SK-N-SH (cell line): ENCODE measurements at regions not wholly inside any gene's neighbourhood (a gene's known extent, or its start where the extent isn't known, plus 50 kb on each side); places are given as distances from the start of the nearest gene placed in this dataset.

Experiments used
- CTCF ChIA-PET: fragments of 300-600, 350-600 bp; formaldehyde crosslinking; extraction: SDS; loops from one replicate; lab custom pipeline; 2021; lab: Yijun Ruan, JAX
- POLR2A ChIA-PET: fragments of 350-600 bp; sonication (Branson Sonifier 250); formaldehyde crosslinking; extraction: SDS; loops from one replicate; lab custom pipeline; 2020; ENCODE audit warnings: antibody characterized with exemption, inconsistent platforms; lab: Yijun Ruan, JAX
- DNase-seq: peaks from one replicate; pipeline ENCODE4 v3.0.0; 2012
- H2AFZ ChIP-seq: fragments of 200-600 bp; sonication (generic); 2 replicates; pipeline ENCODE4 v1.8.1; 2016; ENCODE audit warnings: antibody characterized with exemption, mild to moderate bottlenecking, low read depth
- H3F3A ChIP-seq: fragments of 200-600 bp; sonication (generic); replicated peaks from 2 replicates; pipeline ENCODE3; 2016; ENCODE audit warnings: antibody characterized with exemption, mild to moderate bottlenecking; ENCODE audit not compliant: insufficient read depth
- H3K27ac ChIP-seq, 2 experiments: fragments of 200-500 bp in 1 of 2; fragments of 200-600 bp in 1 of 2; sonication (Bioruptor generic) in 1 of 2; sonication (generic), shearing (Covaris generic) in 1 of 2; 2 replicates each; pipeline versions ENCODE4 v1.5.1 to v1.6.1; 2014 to 2016; ENCODE audit warnings: low read depth in 2 of 2, inconsistent platforms in 1 of 2, low read length in 1 of 2, mild to moderate bottlenecking in 1 of 2, mixed read lengths in 1 of 2
- H3K27me3 ChIP-seq: fragments of 200-600 bp; sonication (generic), shearing (Covaris generic); 2 replicates; pipeline ENCODE4 v1.6.1; 2016; ENCODE audit warnings: mixed run types; ENCODE audit not compliant: insufficient read depth
- H3K36me3 ChIP-seq, 2 experiments: fragments of 200-500 bp in 1 of 2; fragments of 200-600 bp in 1 of 2; sonication (Bioruptor generic) in 1 of 2; sonication (generic) in 1 of 2; replicated peaks in 1 of 2; 2 replicates each; pipeline versions ENCODE3 to v1.5.1; 2014 to 2016; ENCODE audit warnings: low read length in 1 of 2, mild to moderate bottlenecking in 1 of 2; ENCODE audit not compliant: insufficient read depth in 2 of 2, control insufficient read depth in 1 of 2
- H3K4me1 ChIP-seq, 2 experiments: fragments of 200-500 bp in 1 of 2; fragments of 200-600 bp in 1 of 2; sonication (Bioruptor generic) in 1 of 2; sonication (generic), shearing (Covaris generic) in 1 of 2; 2 replicates each; pipeline versions ENCODE4 v1.5.1 to v1.6.1; 2014 to 2016; ENCODE audit warnings: low read depth in 1 of 2, low read length in 1 of 2, mixed run types in 1 of 2; ENCODE audit not compliant: insufficient read depth in 2 of 2, control insufficient read depth in 1 of 2
- H3K4me2 ChIP-seq: fragments of 200-600 bp; sonication (generic), shearing (Covaris generic); 2 replicates; pipeline ENCODE4 v1.6.1; 2017; ENCODE audit warnings: mixed run types
- H3K4me3 ChIP-seq, 2 experiments: fragments of 200-500 bp in 1 of 2; fragments of 200-600 bp in 1 of 2; sonication (Bioruptor generic) in 1 of 2; sonication (generic), shearing (Covaris generic) in 1 of 2; 2 replicates each; pipeline versions ENCODE4 v1.5.1 to v1.8.1; 2014 to 2016; ENCODE audit warnings: low read depth in 2 of 2, inconsistent platforms in 1 of 2, low read length in 1 of 2, mild to moderate bottlenecking in 1 of 2, mixed read lengths in 1 of 2, moderate library complexity in 1 of 2
- H3K79me2 ChIP-seq: fragments of 200-600 bp; sonication (generic); 2 replicates; pipeline ENCODE4 v1.8.1; 2017; ENCODE audit warnings: mild to moderate bottlenecking; ENCODE audit not compliant: insufficient read depth
- H3K9ac ChIP-seq: fragments of 200-600 bp; sonication (generic); 2 replicates; pipeline ENCODE4 v1.6.1; 2017; ENCODE audit warnings: mixed run types
- H3K9me2 ChIP-seq: fragments of 200-600 bp; sonication (generic); 2 replicates; pipeline ENCODE4 v1.6.1; 2017; ENCODE audit warnings: mixed run types
- H3K9me3 ChIP-seq: fragments of 200-600 bp; sonication (generic); 2 replicates; pipeline ENCODE4 v1.6.1; 2017; ENCODE audit warnings: mixed run types, mild to moderate bottlenecking, moderate library complexity
- H4K20me1 ChIP-seq: fragments of 200-600 bp; sonication (generic); 2 replicates; pipeline ENCODE4 v1.6.1; 2017; ENCODE audit warnings: mild to moderate bottlenecking, mixed run types; ENCODE audit not compliant: insufficient read depth
- CHD2 ChIP-seq: fragments of 150-350 bp; IDR thresholded peaks from 2 replicates; pipeline ENCODE4 v1.6.1; 2018; ENCODE audit warnings: low read length; ENCODE audit not compliant: partially characterized antibody
- CTCF ChIP-seq: fragments of 200-600 bp; sonication (generic); IDR thresholded peaks from 2 replicates; pipeline ENCODE4 v1.6.1; 2017; ENCODE audit warnings: antibody characterized with exemption, mild to moderate bottlenecking, moderate library complexity
- ELF1 ChIP-seq: IDR thresholded peaks from 2 replicates; pipeline ENCODE4 v1.4.0; 2012
- EP300 ChIP-seq, 2 experiments: IDR thresholded peaks; 2 replicates each; pipeline versions ENCODE4 v1.4.0 to v1.6.1; 2012; ENCODE audit warnings: borderline replicate concordance in 1 of 2, low read depth in 1 of 2, low read length in 1 of 2
- FOXJ3 ChIP-seq: sonication (generic); formaldehyde crosslinking; IDR thresholded peaks from 2 replicates; pipeline ENCODE4 v1.5.1; 2020; ENCODE audit warnings: mild to moderate bottlenecking, missing genetic modification reagents
- GABPA ChIP-seq: IDR thresholded peaks from 2 replicates; pipeline ENCODE4 v1.4.0; 2012; ENCODE audit warnings: low read depth, mild to moderate bottlenecking
- GATA2 ChIP-seq: sonication (generic); formaldehyde crosslinking; IDR thresholded peaks from 2 replicates; pipeline ENCODE4 v1.5.0; 2020; ENCODE audit warnings: mild to moderate bottlenecking, missing genetic modification reagents
- JUND ChIP-seq: IDR thresholded peaks from 2 replicates; pipeline ENCODE4 v1.4.0; 2012
- MEF2A ChIP-seq: IDR thresholded peaks from 2 replicates; pipeline ENCODE4 v1.4.0; 2012; ENCODE audit warnings: low read depth, borderline replicate concordance
- RAD21 ChIP-seq: IDR thresholded peaks from 2 replicates; pipeline ENCODE4 v1.6.1; 2012; ENCODE audit warnings: mild to moderate bottlenecking, low read length
- RCOR1 ChIP-seq: fragments of 150-350 bp; IDR thresholded peaks from 2 replicates; pipeline ENCODE4 v1.6.1; 2017; ENCODE audit warnings: antibody characterized with exemption, low read length
- REST ChIP-seq: IDR thresholded peaks from 2 replicates; pipeline ENCODE4 v1.6.1; 2012; ENCODE audit warnings: mild to moderate bottlenecking, low read depth, low read length, moderate library complexity
- RFX5 ChIP-seq: IDR thresholded peaks from 2 replicates; pipeline ENCODE4 v1.6.1; 2012; ENCODE audit warnings: mild to moderate bottlenecking, improper control_type of control experiment, low read length
- RXRA ChIP-seq: IDR thresholded peaks from 2 replicates; pipeline ENCODE4 v1.4.0; 2012; ENCODE audit warnings: low read depth, mild to moderate bottlenecking, borderline replicate concordance
- TCF12 ChIP-seq: IDR thresholded peaks from 2 replicates; pipeline ENCODE4 v1.4.0; 2012
- USF2 ChIP-seq: fragments of 150-350 bp; IDR thresholded peaks from 2 replicates; pipeline ENCODE4 v1.6.1; 2017; ENCODE audit warnings: antibody characterized with exemption, low read length, low read depth, borderline replicate concordance
- ZBTB33 ChIP-seq: IDR thresholded peaks from 2 replicates; pipeline ENCODE4 v1.4.0; 2012; ENCODE audit warnings: low read depth, borderline replicate concordance
- WGBS: methylation state at CpG from one replicate; pipeline ENCODE4 v1.1.6; 2017; ENCODE audit warnings: low lambda C conversion rate; 5-methylcytosine and 5-hydroxymethylcytosine counted together

GRCh38 chr13:73136776-73137175, 78.0 kb downstream of the KLF5 start:
- TF ChIP-seq CHD2 (no peak), ZBTB33 (no peak), JUND (no peak), RFX5 (no peak), CTCF (no peak)
- Histone ChIP-seq H3K4me1 (peaks cover 0 to 3% of the 10 kb centered on the region in 2 experiments; a peak in 1 of 4 replicates), H3K79me2 (no peaks in the 10 kb centered on the region), H2AFZ (no peak overlapping the region), H3K27me3 (no peaks in the 10 kb centered on the region), H3K27ac (no peak overlapping the region), H3K9ac (no peak overlapping the region), H4K20me1 (no peaks in the 10 kb centered on the region), H3K9me3 (no peaks in the 10 kb centered on the region), H3K4me3 (no peak overlapping the region), H3F3A (no peaks in the 10 kb centered on the region), H3K4me2 (no peak overlapping the region), H3K36me3 (no peaks in the 10 kb centered on the region), H3K9me2 (no peaks in the 10 kb centered on the region)
- no peak for DNase-seq
- 82% methylated on average over 1 of the region's 2 CpGs for WGBS
- POLR2A ChIA-PET: no interaction called here
- CTCF ChIA-PET: no interaction called here

GRCh38 chr13:73133531-73133930, 74.7 kb downstream of the KLF5 start:
- H3K9me2 ChIP-seq: no peaks in the 10 kb centered on the region
- H3K9me3 ChIP-seq: no peaks in the 10 kb centered on the region
- CTCF ChIA-PET: no interaction called here
- no peaks in the 10 kb centered on the region for H3K27me3 ChIP-seq
- no peaks in the 10 kb centered on the region for H3K36me3 ChIP-seq
- H3K79me2 ChIP-seq: no peaks in the 10 kb centered on the region
- DNase-seq: no peak
- no peaks in the 10 kb centered on the region for H4K20me1 ChIP-seq
- H3F3A ChIP-seq: no peaks in the 10 kb centered on the region
- WGBS: 50% methylated on average over 1 of the region's 1 CpG
- H3K9ac ChIP-seq: no peak overlapping the region
- H2AFZ ChIP-seq: no peak overlapping the region
- no peaks in the 10 kb centered on the region for H3K4me1 ChIP-seq
- POLR2A ChIA-PET: no interaction called here
- no peak overlapping the region for H3K4me3 ChIP-seq
- no peak overlapping the region for H3K4me2 ChIP-seq
- no peak overlapping the region for H3K27ac ChIP-seq
- TF ChIP-seq RXRA (no peak), ELF1 (no peak), EP300 (IDR thresholded peaks at IDR 0.05; ENCODE audit: borderline replicate concordance in 1 of 2, low read depth in 1 of 2, low read length in 1 of 2) (no peak), USF2 (no peak), TCF12 (no peak), RCOR1 (no peak), REST (no peak), GABPA (no peak), RAD21 (no peak), CHD2 (no peak), MEF2A (no peak), JUND (no peak), CTCF (no peak), FOXJ3 (CRISPR knock-in tag) (no peak), GATA2 (no peak)
